ENCODE measurements at regions not wholly inside any gene's neighbourhood (a gene's known extent, or its start where the extent isn't known, plus 50 kb on each side); places are given as distances from the start of the nearest gene placed in this dataset.

DNA sequence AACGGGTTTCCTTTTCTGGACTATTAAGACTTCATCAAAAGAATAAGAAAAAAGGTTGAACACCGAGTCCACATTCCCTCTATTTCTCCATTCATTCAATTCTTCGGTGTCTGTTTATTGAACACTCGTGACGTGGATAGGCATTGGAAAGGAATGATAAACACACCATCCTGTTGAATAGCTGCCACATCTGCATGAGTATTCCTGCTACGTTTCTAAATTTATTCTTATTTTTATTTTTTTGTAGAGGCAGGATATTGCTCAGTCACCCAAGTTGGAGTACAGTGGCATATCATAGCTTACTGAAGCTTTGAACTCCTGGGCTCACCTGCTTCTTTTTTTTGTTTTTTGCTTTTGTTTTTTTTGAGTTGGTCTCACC is 80.8 kb upstream of the CIBAR2 start:
- TF ChIP-seq, protein P1, sequence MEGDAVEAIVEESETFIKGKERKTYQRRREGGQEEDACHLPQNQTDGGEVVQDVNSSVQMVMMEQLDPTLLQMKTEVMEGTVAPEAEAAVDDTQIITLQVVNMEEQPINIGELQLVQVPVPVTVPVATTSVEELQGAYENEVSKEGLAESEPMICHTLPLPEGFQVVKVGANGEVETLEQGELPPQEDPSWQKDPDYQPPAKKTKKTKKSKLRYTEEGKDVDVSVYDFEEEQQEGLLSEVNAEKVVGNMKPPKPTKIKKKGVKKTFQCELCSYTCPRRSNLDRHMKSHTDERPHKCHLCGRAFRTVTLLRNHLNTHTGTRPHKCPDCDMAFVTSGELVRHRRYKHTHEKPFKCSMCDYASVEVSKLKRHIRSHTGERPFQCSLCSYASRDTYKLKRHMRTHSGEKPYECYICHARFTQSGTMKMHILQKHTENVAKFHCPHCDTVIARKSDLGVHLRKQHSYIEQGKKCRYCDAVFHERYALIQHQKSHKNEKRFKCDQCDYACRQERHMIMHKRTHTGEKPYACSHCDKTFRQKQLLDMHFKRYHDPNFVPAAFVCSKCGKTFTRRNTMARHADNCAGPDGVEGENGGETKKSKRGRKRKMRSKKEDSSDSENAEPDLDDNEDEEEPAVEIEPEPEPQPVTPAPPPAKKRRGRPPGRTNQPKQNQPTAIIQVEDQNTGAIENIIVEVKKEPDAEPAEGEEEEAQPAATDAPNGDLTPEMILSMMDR (conservative IDR thresholded peaks at IDR 0.05; ENCODE audit: low read depth, low read length), result no peak
- TF ChIP-seq RCOR1 (IDR thresholded peaks at IDR 0.05; ENCODE audit: insufficient replicate concordance, low read length) (no peak), RAD21 (IDR thresholded peaks at IDR 0.05; ENCODE audit: low read length) (no peak), POLR2A (IDR thresholded peaks at IDR 0.05; ENCODE audit: low read depth, low read length) (no peak), BHLHE40 (IDR thresholded peaks at IDR 0.05; ENCODE audit: low read depth, low read length) (peak; percentile 89), RFX5 (IDR thresholded peaks at IDR 0.05; ENCODE audit: low read depth, low read length) (no peak), CHD1 (IDR thresholded peaks at IDR 0.05; ENCODE audit: low read depth, low read length) (no peak), SMC3 (IDR thresholded peaks at IDR 0.05; ENCODE audit: low read depth, low read length) (no peak; the same call in 1 of the 2 replicates), MAFK (IDR thresholded peaks at IDR 0.05; ENCODE audit: low read depth, low read length) (no peak), CEBPB (IDR thresholded peaks at IDR 0.05; ENCODE audit: low read depth, low read length) (no peak), NFE2L2 (IDR thresholded peaks at IDR 0.05; ENCODE audit: low read depth, low read length) (peak; percentile 69), FOS (IDR thresholded peaks at IDR 0.05; ENCODE audit: low read depth, low read length) (no peak)
- TF ChIP-seq, protein P2, sequence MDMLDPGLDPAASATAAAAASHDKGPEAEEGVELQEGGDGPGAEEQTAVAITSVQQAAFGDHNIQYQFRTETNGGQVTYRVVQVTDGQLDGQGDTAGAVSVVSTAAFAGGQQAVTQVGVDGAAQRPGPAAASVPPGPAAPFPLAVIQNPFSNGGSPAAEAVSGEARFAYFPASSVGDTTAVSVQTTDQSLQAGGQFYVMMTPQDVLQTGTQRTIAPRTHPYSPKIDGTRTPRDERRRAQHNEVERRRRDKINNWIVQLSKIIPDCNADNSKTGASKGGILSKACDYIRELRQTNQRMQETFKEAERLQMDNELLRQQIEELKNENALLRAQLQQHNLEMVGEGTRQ (IDR thresholded peaks at IDR 0.05; ENCODE audit: low read depth, low read length), result no peak

Data from IMR-90 (cell line).